HPDE6-E6E7 (cell line): ENCODE measurements at regions not wholly inside any gene's neighbourhood (a gene's known extent, or its start where the extent isn't known, plus 50 kb on each side); places are given as distances from the start of the nearest gene placed in this dataset.

Experiments
- DNase-seq: peaks from one replicate; pipeline ENCODE4 v3.0.0; 2011; ENCODE audit warnings: missing footprints; ENCODE audit errors: extremely low spot score

DNA sequence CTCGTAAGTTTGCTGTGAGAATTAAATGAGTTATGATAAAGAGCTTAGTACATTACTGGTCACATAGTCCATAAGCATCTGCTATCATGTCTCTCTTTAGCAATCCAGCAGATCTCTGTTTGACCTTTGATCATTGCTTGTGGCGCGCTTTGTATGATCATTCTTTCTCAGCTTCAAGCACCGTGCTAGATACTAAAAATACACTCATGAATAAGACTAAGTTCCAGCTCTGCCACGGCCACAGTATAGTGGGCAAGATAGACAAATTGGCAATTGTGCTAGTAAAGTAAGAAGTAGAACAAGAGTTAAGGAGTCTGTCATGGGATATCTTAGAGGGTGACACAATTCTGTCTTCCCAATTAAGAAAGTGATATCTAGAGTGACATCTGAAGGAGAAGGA lies 75.2 kb upstream of the ADGRF1 start:
- DNase-seq = no peak

DNA sequence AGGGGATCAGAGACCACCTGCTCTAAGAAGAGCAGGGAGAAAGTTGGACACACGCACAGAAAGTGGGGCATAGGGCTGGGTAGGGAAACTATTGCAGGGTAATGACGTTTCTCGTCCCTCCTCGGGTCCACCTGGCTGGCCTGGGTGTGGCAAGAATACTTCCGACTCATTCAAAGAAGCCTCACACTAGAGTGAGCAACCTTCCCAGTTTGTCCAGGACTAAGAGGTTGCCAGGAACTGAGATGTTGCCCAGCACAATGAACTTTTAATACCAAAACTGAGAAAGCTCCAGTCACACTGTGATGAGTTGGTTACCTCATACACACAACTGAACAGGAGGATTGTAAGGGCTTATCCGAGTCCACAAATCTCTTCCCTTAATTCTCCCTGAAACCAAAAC lies 74.5 kb upstream of the ADGRF1 start:
- no peak for DNase-seq

- no peak for DNase-seq
Observed at GRCh38 chr6:47116086-47116485, 74.0 kb upstream of the ADGRF1 start.

- DNase-seq = no peak
Observed at GRCh38 chr6:47114460-47114859, 72.3 kb upstream of the ADGRF1 start.

GRCh38 chr6:47112317-47112716 lies 70.2 kb upstream of the ADGRF1 start:
- DNase-seq = no peak

DNA sequence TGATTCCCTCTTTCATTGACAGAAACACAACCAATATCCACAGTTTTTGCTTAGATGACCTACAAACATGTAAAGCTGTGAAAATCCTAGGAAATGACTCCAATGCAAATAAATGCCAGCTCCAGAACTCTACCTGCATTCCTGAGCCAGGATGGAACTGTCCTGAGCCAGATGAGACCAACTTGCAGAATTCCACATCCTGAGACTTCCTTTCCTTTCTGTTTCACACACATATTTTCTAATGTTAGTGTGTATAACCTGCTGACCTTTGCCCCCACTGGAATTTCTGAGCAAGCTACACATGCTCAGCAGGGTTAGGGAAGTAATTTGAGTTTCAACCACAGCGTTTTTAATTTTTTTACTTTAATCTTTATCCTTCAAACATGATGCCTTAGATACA lies 69.6 kb upstream of the ADGRF1 start:
- no peak for DNase-seq

DNA sequence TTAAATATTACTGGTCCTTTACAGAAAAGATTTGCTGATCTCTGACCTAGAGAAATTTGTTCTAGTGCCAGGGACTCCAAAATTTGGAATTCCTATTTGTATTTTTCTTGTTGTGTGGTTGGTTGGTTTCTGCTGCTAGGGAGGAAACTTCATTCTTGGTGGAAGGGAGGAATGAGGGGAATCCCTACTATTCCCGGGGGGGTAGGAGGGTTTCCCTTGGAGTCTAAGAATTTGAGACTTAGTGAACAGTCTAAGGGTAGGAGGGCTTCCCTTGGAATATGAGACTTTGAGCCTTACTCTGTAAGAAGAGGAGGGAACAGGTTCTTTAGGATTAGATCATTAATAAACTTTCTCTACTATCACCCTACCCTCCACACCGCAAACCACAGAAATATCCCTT lies 67.1 kb upstream of the ADGRF1 start:
- DNase-seq = no peak

DNA sequence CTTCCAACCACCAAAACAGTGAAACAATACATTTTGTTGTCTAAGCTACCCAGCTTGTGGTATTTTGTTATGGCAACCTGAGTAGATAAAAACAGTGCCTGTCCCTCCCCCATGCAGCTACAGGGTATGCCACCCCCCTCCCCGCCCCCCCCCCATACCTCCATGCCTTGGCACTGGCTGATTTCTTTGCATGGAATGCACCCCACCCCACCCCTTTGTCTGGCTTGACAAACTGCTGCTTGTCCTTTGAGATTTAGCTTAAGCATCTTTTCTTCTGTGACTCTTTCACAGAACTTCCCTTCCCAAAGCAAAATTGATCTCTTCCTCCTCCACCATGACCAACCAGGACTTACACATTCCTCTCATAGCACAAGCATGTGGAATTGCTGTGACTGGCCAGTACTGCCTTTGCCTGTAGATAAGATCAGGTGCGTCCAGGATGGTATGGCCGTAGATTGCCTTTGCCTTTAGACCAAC lies 64.6 kb upstream of the ADGRF1 start:
- no peak for DNase-seq

- DNase-seq = no peak
Observed at GRCh38 chr6:47106216-47106615, 64.1 kb upstream of the ADGRF1 start.

GRCh38 chr6:47105469-47106178 lies 63.5 kb upstream of the ADGRF1 start:
- no peak for DNase-seq

- peak; percentile 66 for DNase-seq
Observed at GRCh38 chr6:47103931-47104330, 61.8 kb upstream of the ADGRF1 start.

GRCh38 chr6:47102331-47102730 lies 60.2 kb upstream of the ADGRF1 start:
- no peak for DNase-seq

- peak; percentile 41 for DNase-seq
Observed at GRCh38 chr6:47098570-47098993, 56.5 kb upstream of the ADGRF1 start.

DNA sequence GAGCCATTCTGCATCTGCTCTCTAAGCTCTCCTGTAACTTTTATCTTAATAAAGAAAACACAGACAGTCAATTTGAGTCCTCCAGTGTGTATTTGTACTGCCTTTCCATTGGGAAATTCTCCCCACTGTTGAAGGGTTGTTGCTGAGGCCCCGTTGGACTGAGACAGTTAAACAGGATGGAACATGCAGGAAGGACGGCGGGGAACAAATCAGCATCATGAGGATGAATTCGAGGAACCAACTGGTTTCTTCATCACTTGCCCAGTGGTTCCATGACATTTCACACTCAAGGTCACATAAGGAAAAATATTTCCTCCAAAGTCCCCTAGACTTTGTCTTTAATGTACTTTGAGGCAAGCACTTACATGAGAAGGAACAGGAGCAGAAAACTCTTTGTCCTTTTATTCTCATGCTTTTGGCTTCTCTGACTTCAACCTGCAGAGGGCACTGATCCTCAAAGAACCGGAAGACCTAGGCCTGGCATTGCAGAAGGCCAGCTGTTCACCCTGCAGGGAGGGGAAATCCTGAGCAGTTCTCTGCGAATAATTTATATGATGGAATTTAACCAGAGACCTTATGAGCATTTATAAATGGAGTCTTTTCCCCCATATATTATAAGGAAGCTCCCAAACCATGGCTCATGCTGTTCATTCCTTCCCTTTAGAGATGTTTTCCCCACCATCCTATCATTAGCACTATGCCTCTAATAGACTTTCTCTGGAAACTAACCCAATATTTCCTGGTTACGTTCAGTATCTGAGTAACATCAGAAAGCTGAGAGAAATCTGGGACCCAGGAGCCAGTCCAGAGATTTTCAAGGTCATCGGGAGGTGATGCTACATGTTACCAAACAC lies 55.2 kb upstream of the ADGRF1 start:
- DNase-seq = peak; percentile 64

- no peak for DNase-seq
Observed at GRCh38 chr6:47096211-47096895, 54.2 kb upstream of the ADGRF1 start.

DNA sequence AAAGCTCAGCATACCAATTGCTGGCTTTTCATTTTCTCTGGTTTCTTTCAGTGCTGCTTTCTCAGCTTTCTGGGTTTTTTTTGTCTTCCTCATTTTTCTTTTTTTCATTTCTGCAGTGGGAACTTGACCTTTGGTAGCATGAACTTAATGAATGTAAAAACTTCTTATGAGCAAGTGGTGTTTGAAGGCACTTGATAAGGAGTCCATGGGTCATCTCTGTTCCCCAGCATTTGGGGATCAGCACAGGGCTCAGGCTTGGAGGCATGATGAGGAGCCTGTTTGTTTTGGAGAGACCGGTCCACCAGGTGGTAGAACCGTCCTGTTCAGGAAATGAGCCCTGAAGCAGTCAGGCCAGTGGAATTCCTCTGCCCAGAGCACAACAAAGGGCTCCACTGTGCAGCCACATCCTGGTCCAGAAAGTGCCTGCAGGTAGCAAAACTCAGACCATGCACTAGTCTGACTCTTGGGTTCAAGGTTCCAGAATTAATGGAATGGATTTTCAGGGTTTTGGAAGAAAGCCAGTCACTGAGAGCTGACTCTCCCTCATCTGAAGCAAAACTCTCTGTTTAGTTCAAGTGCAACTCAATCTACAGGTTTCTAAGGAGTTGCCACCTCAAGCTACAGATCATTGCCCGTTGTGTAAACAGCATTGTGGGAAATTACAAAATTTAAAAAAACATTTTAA lies 52.3 kb upstream of the ADGRF1 start:
- DNase-seq = peak; percentile 52

- no peak for DNase-seq
Observed at GRCh38 chr6:47093169-47093568, 51.0 kb upstream of the ADGRF1 start.

GRCh38 chr6:47091886-47092668 lies 49.9 kb upstream of the ADGRF1 start:
- DNase-seq = no peak
